Ishikawa (cell line): ENCODE measurements at regions not wholly inside any gene's neighbourhood (a gene's known extent, or its start where the extent isn't known, plus 50 kb on each side); places are given as distances from the start of the nearest gene placed in this dataset.

Source experiments
- EGR1 ChIP-seq: IDR thresholded peaks from 2 replicates; pipeline ENCODE4 v1.6.1; 2012
- NFIC ChIP-seq: IDR thresholded peaks from 2 replicates; pipeline ENCODE4 v1.6.1; 2012
- RAD21 ChIP-seq: IDR thresholded peaks from 2 replicates; pipeline ENCODE4 v1.6.1; 2012; ENCODE audit warnings: low read depth
- TAF1 ChIP-seq: IDR thresholded peaks from 2 replicates; pipeline ENCODE4 v1.6.1; 2012; ENCODE audit warnings: low read depth, mild to moderate bottlenecking
- TEAD4 ChIP-seq: IDR thresholded peaks from 2 replicates; pipeline ENCODE4 v1.6.1; 2012
- YY1 ChIP-seq: IDR thresholded peaks from 2 replicates; pipeline ENCODE4 v1.6.1; 2012; ENCODE audit warnings: low read depth
- ZBTB7A ChIP-seq: IDR thresholded peaks from 2 replicates; pipeline ENCODE4 v1.6.1; 2012; ENCODE audit warnings: low read depth
- TF ChIP-seq, protein P1 (sequence below): IDR thresholded peaks from 2 replicates; pipeline ENCODE4 v1.6.1; 2012
- TF ChIP-seq, protein P2 (sequence below): IDR thresholded peaks from 2 replicates; pipeline ENCODE4 v1.6.1; 2012; ENCODE audit warnings: low read depth, mild to moderate bottlenecking

DNA sequence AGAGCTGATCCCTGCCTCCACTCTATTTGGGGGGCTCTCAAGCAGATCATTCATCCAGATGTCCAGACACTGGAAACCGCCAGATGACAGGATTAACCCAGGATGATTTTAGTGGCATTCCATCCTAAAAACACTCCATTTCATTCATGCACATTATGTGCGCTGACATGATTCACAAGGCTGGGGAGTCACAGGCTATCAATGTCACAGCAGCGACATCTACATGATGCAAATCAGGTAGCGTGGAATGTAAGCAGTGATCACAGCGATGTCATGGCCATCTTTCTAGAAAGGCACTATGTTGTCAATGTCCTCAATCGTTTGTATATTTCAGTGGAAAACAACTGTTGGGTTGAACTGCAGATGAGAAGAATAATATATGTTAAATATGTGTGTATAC is 331.5 kb upstream of the MSX2 start:
- no peak for TF ChIP-seq RAD21
- TF ChIP-seq YY1: no peak
- TF ChIP-seq EGR1: no peak
- TF ChIP-seq, protein P1, sequence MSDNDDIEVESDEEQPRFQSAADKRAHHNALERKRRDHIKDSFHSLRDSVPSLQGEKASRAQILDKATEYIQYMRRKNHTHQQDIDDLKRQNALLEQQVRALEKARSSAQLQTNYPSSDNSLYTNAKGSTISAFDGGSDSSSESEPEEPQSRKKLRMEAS: no peak
- TF ChIP-seq, protein P2, sequence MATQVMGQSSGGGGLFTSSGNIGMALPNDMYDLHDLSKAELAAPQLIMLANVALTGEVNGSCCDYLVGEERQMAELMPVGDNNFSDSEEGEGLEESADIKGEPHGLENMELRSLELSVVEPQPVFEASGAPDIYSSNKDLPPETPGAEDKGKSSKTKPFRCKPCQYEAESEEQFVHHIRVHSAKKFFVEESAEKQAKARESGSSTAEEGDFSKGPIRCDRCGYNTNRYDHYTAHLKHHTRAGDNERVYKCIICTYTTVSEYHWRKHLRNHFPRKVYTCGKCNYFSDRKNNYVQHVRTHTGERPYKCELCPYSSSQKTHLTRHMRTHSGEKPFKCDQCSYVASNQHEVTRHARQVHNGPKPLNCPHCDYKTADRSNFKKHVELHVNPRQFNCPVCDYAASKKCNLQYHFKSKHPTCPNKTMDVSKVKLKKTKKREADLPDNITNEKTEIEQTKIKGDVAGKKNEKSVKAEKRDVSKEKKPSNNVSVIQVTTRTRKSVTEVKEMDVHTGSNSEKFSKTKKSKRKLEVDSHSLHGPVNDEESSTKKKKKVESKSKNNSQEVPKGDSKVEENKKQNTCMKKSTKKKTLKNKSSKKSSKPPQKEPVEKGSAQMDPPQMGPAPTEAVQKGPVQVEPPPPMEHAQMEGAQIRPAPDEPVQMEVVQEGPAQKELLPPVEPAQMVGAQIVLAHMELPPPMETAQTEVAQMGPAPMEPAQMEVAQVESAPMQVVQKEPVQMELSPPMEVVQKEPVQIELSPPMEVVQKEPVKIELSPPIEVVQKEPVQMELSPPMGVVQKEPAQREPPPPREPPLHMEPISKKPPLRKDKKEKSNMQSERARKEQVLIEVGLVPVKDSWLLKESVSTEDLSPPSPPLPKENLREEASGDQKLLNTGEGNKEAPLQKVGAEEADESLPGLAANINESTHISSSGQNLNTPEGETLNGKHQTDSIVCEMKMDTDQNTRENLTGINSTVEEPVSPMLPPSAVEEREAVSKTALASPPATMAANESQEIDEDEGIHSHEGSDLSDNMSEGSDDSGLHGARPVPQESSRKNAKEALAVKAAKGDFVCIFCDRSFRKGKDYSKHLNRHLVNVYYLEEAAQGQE: no peak
- no peak for TF ChIP-seq ZBTB7A
- TF ChIP-seq TAF1: no peak
- TF ChIP-seq TEAD4: no peak
- TF ChIP-seq NFIC: no peak
